NCI-H748 treated with DMSO at 0.1 percent for 48 hours (cell line): ENCODE measurements at regions not wholly inside any gene's neighbourhood (a gene's known extent, or its start where the extent isn't known, plus 50 kb on each side); places are given as distances from the start of the nearest gene placed in this dataset.

ENCODE experiments used
- DNase-seq: peaks from one replicate; lab custom pipeline; 2025; lab: John Stamatoyannopoulos, UW

GRCh38 chr19:31402529-31403316, 53.5 kb upstream of the TSHZ3 start:
- DNase-seq = no peak

GRCh38 chr19:31406106-31406505, 56.9 kb upstream of the TSHZ3 start:
- DNase-seq = no peak

GRCh38 chr19:31408460-31409124, 59.4 kb upstream of the TSHZ3 start:
- DNase-seq = no peak

DNA sequence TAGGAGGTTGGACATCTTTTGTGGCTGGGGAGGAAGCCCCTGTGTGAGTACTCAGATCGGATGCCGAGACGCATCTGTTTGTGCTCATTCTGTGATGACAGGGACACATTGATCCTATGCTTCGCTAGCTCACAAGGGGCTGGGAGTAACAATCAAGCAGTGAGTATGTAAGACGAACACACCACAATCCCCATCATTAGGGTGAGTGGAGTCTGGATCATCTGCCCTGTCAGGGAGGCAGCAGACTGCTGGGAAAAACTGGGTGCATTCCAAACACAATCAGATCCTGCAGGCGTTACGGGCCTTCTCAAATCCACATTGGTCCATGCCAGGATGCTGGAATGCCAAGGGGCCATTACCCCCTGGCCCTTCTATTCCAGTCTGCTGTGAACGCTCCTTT, 64.1 kb upstream of the TSHZ3 start:
- no peak for DNase-seq

DNA sequence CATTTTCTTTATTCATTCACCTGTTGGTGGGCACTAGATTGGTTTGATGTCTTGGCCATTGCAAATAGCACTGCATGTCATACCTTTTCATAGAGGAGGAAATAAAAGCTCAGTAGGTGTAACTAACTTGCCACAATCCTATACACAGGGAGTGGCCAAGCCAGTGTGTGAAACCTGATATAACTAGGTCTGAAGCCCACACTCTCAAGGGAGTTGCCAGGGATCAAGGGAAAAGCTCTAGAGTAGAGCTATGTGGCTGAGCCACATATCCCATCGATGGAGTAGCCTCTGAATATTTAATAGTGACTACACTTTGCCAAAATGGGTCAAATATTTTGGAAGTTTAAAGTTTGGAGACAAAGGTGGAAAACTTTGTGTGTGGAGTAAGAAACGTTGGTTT, 66.1 kb upstream of the TSHZ3 start:
- no peak for DNase-seq

DNA sequence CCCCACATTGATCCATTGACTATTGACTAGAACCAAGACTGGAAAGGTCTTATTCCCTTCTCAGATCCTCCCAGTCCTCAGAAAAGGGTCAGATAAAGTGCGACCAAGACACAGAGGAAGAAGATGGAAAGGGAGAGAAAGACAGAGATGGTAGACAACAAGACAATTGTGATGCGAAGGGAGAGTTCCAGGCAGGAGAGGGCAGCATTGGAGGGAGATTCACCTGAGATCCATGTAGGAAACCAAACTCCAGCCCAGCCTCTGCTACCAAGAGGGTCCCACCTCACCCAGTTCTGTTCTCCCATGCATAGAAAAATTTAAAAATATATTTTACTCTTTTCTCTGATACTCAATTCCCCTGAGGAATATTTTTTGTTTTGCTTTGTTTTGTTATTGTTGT, 67.3 kb upstream of the TSHZ3 start:
- DNase-seq = no peak

DNA sequence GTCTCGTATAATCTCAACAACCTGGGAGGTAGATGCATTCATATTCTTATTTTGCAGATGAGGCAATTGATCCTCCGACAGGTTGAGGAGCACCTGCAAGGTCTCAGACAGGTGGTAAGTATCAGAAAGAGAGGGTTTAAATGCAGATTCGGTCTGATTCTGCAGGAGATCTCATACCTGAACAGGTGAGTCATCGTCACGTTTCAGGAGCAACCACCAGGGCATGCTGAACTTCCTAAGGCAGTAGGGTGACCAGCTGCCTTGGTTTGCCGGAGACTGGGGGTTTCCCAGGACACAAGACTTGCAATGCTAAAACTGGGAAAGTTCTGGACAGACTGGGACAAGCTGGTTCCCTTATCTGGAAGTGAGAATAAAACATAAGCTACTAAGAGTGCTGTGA, 68.8 kb upstream of the TSHZ3 start:
- DNase-seq = no peak

GRCh38 chr19:31418692-31419430, 69.6 kb upstream of the TSHZ3 start:
- no peak for DNase-seq

DNA sequence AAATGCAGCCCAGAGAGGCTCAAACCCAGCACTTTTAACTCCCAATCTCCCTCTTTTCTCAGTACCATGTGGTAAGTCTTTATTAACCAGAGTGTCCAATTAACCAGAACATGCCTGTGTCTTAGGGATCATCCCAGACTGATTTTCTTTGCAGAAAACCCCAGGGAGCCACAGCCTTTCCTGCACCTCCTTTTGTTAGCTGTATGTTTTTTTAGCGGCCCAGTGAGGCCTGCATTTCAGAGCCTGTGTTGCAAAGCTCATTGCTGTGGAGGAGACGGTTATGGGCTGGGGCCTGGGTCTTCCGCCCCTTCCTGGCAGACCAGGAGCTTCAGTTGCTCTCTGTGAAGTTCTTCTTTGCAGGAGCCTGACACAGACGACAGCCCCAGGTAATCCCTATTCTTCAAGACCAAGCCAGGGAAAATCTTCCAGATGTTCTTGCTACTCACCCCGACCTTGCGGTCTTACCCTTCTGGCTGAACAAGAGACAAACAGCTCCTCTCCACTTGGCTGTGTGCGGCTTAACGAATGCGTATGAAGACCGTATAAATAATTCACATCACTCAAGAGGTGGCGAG, 70.7 kb upstream of the TSHZ3 start:
- no peak for DNase-seq

DNA sequence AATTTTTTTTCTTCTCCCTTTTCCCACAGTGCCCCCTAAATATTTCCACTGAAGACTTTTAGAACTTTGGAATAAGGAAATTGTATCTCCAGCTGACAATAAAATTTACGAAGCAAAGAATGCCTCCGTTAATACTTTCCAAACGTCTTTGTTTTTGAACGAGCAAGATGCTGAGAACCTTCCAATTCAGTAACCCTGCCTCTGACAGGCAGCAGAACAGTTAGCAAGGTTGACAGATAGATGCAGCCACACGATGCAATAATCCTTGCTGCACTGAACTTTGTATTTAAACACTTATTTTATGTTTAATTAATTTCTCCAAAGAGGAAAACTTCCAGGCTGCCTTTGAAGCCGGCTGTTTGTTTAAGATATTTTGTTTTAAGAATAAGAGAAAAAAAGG, 71.8 kb upstream of the TSHZ3 start:
- DNase-seq = no peak

- no peak for DNase-seq
Observed at GRCh38 chr19:31421856-31422255, 72.6 kb upstream of the TSHZ3 start.

DNA sequence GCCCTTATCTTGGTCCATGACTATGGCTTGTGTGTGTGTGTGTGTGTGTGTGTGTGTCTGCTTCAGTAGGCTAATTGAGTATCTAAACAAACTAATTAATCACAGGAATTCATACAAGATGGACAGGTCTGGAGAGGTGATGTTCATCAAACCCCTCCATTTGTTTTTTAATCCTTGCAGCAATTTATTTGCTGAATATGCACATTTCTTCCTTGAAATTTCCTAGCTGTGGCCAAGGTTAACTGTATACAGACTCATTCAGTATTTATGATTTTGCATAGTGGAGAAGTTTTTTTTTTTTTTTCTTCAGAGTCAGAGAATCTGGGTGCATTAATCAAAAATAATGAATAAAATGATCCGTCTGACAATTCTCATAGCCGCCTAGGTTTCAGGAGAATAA, 74.7 kb upstream of the TSHZ3 start:
- no peak for DNase-seq

DNA sequence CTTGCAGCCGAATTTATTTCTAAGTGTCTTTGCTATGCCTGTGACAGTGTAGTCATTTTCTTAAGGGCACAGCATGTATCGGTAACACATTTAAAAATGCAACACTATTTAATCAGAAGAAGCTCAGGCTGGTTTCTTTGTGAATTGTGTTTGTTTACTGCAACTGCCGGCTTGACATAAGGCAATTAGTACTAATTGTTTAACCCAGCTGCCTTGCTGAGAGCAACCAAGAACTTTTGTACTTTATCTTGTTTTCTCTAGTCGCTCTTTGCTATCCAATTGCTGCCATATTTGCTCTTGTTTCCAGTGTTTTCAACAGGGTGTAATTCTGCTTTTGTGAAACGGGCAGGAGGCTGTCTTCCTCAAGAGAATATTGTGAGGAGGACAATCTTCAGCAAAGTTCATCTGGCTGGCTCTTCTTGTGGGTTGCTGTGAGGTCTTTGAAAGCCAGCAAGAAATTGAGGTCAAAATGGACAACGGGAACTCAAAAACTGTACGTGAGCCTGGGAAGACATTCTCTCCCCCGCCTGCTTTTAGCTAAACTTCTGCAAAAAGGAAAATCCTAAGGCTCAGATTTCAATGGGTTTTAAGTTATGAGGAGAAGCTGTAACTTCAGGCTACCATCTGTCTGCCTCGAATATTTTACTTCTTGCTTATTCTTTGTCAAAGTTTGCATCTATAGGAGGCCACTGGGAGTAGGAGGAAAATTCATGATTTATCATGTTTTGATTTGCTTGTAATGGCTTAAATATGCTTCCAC, 75.8 kb upstream of the TSHZ3 start:
- DNase-seq = no peak

- DNase-seq = no peak
Observed at GRCh38 chr19:31427857-31428256, 78.6 kb upstream of the TSHZ3 start.

DNA sequence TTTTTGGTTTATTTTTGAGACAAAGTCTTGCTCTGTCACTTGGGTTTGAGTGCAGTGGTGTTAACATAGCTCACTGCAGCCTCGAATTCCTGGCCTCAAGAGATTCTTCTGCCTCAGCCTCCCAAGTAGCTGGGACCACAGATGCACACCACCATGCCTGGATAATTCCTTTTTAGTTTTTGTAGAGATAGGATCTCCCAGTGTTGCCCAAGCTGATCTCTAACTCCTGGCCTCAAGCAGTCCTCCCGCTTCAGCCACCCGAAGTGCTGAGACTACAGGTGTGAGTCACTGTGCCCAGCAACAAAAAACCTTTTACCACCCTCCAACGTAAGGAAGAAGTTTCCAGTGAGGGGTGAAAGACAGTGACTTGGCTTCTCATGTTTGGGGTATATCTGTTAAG, 81.1 kb upstream of the TSHZ3 start:
- DNase-seq = no peak

GRCh38 chr19:31432201-31432810, 83.1 kb upstream of the TSHZ3 start:
- no peak for DNase-seq

- no peak for DNase-seq
Observed at GRCh38 chr19:31436121-31436776, 87.0 kb upstream of the TSHZ3 start.

- DNase-seq = no peak
Observed at GRCh38 chr19:31438401-31439269, 89.4 kb upstream of the TSHZ3 start.

DNA sequence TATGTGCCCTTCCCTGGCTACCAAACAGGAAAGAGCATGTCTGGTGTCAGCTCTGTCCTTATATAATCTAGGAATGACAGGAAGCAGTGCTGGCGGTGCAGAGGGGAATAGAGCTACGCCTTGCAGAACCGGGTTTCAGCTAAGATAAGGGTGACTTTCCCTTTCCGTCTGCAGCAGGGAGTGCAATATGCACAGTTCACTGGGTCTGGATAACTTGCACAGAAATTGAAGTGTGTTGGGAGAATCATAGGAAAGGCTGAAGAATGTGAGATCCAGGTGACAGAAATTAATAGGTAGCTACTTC, 90.0 kb upstream of the TSHZ3 start:
- DNase-seq = no peak

DNA sequence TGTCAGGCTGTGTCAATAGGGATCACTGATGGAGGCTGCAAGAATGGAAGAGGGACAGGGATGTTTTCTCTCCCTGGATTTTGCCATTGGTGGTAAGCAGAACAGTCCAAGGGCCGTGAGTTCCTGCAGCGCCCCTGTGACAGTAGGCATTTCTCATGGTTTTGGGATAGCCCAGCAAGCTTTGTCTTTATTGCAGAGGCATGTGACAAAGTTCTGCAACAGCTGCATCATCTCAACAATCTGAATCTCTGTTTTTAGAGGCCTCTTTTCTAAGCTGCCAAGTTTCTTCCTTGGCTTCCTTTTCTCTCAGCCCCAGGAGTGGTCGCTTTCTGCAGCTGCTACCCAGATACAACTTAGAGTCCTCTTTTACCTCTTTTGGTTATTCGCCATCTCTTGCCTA, 95.7 kb upstream of the TSHZ3 start:
- no peak for DNase-seq
